ENCODE measurements at regions not wholly inside any gene's neighbourhood (a gene's known extent, or its start where the extent isn't known, plus 50 kb on each side); places are given as distances from the start of the nearest gene placed in this dataset.
A peak's percentile ranks its signal among the peaks of the same experiment; 100 is the strongest.

DNA sequence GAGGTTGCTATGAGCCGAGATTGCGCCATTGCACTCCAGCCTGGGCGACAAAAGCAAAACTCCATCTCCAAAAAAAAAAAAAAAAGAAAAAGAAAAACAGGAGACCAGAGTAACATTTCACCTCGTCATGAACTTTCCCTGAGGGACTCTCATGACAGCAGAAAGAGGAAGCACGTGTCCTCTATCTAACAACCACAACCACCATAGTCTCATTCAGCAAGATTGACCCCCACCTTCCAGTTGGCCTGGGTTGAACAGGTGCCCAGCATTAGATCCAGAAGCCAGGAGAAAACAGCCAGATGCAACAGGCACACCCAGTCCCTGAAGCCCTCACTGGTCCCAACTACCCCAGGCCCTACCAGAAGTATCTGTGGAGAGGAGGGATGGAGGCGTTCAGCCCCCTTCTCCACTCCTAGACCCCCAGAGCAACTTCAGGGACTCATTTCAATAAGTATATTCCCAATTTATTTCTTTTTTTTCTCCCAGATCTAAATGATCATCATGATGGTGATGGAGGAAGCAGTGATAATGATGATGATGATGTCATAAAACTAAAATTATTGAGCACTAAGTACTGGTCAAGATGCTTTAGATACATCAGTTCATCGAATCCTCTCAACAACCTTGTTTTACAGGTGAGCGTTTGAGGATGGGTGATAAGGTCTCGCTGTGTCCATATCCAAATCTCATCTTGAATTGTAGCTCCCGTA, 235.0 kb downstream of the EFCAB11 start:
- Mint-ChIP-seq H3K27ac (no peak overlapping the region), H3K27me3 (ENCODE audit: low read depth) (no peaks in the 10 kb centered on the region), H3K36me3 (no peaks in the 10 kb centered on the region), H3K4me3 (no peak overlapping the region), H3K4me1 (peaks cover 7% of the 10 kb centered on the region), H3K9me3 (no peaks in the 10 kb centered on the region)
- no peak for DNase-seq (ENCODE audit: low spot score in 2 of 2, unreplicated experiment in 2 of 2)
- TF ChIP-seq CTCF (IDR thresholded peaks at IDR 0.05; ENCODE audit: unreplicated experiment): no peak

- Mint-ChIP-seq H3K4me3 (no peak overlapping the region), H3K9me3 (peaks cover 27% of the 10 kb centered on the region), H3K27me3 (ENCODE audit: low read depth) (no peaks in the 10 kb centered on the region), H3K36me3 (peaks cover 2% of the 10 kb centered on the region), H3K27ac (no peak overlapping the region), H3K4me1 (peaks cover 3% of the 10 kb centered on the region)
- no peak for TF ChIP-seq CTCF (IDR thresholded peaks at IDR 0.05; ENCODE audit: unreplicated experiment)
- no peak for DNase-seq (ENCODE audit: low spot score in 2 of 2, unreplicated experiment in 2 of 2)
These were observed 245.4 kb downstream of the EFCAB11 start for GRCh38 chr14:89708982-89709625.

GRCh38 chr14:89707086-89707485, 247.4 kb downstream of the EFCAB11 start:
- Mint-ChIP-seq H3K36me3 (no peaks in the 10 kb centered on the region), H3K9me3 (peaks cover 9% of the 10 kb centered on the region), H3K4me3 (no peak overlapping the region), H3K27ac (no peak overlapping the region), H3K27me3 (ENCODE audit: low read depth) (no peaks in the 10 kb centered on the region), H3K4me1 (peaks cover 11% of the 10 kb centered on the region)
- no peak for TF ChIP-seq CTCF (IDR thresholded peaks at IDR 0.05; ENCODE audit: unreplicated experiment)
- DNase-seq (ENCODE audit: low spot score in 2 of 2, unreplicated experiment in 2 of 2): no peak

GRCh38 chr14:89702876-89703200, 251.7 kb downstream of the EFCAB11 start:
- no peak overlapping the region for H3K4me3 Mint-ChIP-seq
- H3K27me3 Mint-ChIP-seq (ENCODE audit: low read depth): no peaks in the 10 kb centered on the region
- peaks cover 5% of the 10 kb centered on the region for H3K9me3 Mint-ChIP-seq
- H3K27ac Mint-ChIP-seq: peak overlapping the region; percentile 92
- TF ChIP-seq CTCF (IDR thresholded peaks at IDR 0.05; ENCODE audit: unreplicated experiment): no peak
- H3K36me3 Mint-ChIP-seq: peaks cover 1% of the 10 kb centered on the region
- DNase-seq (ENCODE audit: low spot score in 2 of 2, unreplicated experiment in 2 of 2): no peak
- peaks cover 30% of the 10 kb centered on the region for H3K4me1 Mint-ChIP-seq

DNA sequence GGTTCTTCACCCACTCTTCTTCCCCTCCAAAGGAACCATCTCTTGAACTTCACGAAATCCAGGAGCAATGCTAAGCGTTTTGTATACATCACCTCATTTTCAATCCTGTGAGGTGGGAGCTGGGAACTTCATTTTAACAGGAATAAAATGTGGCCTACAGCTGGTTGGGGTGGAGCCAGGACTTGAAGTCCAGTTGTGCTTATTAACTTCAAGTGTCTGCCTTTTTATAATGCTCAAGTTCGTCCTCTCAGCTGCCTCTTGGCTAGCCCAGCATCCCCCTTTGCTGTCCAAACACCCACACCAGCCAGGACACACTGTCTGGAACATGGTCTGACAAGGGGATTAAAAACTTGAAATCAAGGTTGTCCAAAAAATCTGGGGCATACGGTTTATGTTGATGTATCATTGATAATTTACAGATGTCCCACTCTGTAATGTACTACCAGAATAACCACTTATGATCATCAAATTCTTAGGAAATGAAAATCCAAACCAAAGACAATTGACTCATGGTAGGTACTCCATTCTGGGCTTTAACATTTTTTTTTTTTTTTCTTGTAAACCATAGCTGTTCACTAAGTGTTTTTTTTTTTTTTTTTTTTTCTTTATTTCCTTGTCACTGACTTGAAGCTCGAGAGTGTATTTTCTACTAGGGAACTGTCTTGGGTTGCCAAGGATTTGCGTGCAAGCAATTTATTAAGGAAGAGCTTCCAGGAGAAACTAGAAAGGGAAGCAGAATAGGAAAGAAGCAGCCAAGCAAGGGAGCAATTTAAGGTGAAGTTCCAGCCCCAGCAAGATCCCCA, 252.3 kb downstream of the EFCAB11 start:
- TF ChIP-seq CTCF (IDR thresholded peaks at IDR 0.05; ENCODE audit: unreplicated experiment): no peak
- Mint-ChIP-seq H3K27me3 (ENCODE audit: low read depth) (no peaks in the 10 kb centered on the region), H3K36me3 (peaks cover 5% of the 10 kb centered on the region), H3K4me1 (peaks cover 30% of the 10 kb centered on the region), H3K9me3 (peaks cover 10% of the 10 kb centered on the region), H3K4me3 (peak overlapping the region; percentile 63), H3K27ac (peak overlapping the region; percentile 92)
- DNase-seq (ENCODE audit: low spot score in 2 of 2, unreplicated experiment in 2 of 2): peak in 1 of 2 experiments; percentile 38

All from mesothelial cell of epicardium (in vitro differentiated cells).